ENCODE measurements at regions not wholly inside any gene's neighbourhood (a gene's known extent, or its start where the extent isn't known, plus 50 kb on each side); places are given as distances from the start of the nearest gene placed in this dataset.

- Histone ChIP-seq H3K36me3 (no peaks in the 10 kb centered on the region), H3K27ac (peak overlapping the region; percentile 46), H3K27me3 (no peaks in the 10 kb centered on the region), H3K4me3 (no peak overlapping the region), H3K9me3 (no peaks in the 10 kb centered on the region), H3K4me1 (peaks cover 15% of the 10 kb centered on the region)
- WGBS: 33% methylated on average over 9 of the region's 9 CpGs
- DNase-seq (ENCODE audit: low spot score in 2 of 2): peak in 1 of 2 donors; percentile 89
- TF ChIP-seq CTCF (IDR thresholded peaks at IDR 0.05) (no peak), POLR2AphosphoS5 (IDR thresholded peaks at IDR 0.05) (peak in 1 of 3 donors; percentile 46)
Observed at GRCh38 chr3:23685541-23686258, 120.1 kb upstream of the UBE2E1 start.

GRCh38 chr3:23686519-23686918 lies 119.2 kb upstream of the UBE2E1 start:
- H3K4me1 ChIP-seq: peaks cover 15% of the 10 kb centered on the region
- no peaks in the 10 kb centered on the region for H3K36me3 ChIP-seq
- whole genome bisulfite sequencing: 90% methylated on average over 3 of the region's 3 CpGs
- no peak for DNase-seq (ENCODE audit: low spot score in 2 of 2)
- H3K27ac ChIP-seq: no peak overlapping the region
- TF ChIP-seq POLR2A (IDR thresholded peaks at IDR 0.05): no peak
- TF ChIP-seq CTCF (IDR thresholded peaks at IDR 0.05): no peak
- TF ChIP-seq EP300 (IDR thresholded peaks at IDR 0.05): no peak
- no peak for TF ChIP-seq POLR2AphosphoS5 (IDR thresholded peaks at IDR 0.05)
- no peaks in the 10 kb centered on the region for H3K9me3 ChIP-seq
- no peaks in the 10 kb centered on the region for H3K27me3 ChIP-seq
- H3K4me3 ChIP-seq: no peak overlapping the region

- DNase-seq (ENCODE audit: low spot score in 2 of 2): no peak
- Histone ChIP-seq H3K36me3 (no peaks in the 10 kb centered on the region), H3K27ac (no peak overlapping the region), H3K4me3 (no peak overlapping the region), H3K27me3 (no peaks in the 10 kb centered on the region), H3K4me1 (peaks cover 6% of the 10 kb centered on the region), H3K9me3 (no peaks in the 10 kb centered on the region)
- TF ChIP-seq POLR2A (IDR thresholded peaks at IDR 0.05): no peak
- no peak for TF ChIP-seq CTCF (IDR thresholded peaks at IDR 0.05)
- no peak for TF ChIP-seq POLR2AphosphoS5 (IDR thresholded peaks at IDR 0.05)
- WGBS: 97% methylated on average over 5 of the region's 5 CpGs
Observed at GRCh38 chr3:23691357-23691895, 114.3 kb upstream of the UBE2E1 start.

DNA sequence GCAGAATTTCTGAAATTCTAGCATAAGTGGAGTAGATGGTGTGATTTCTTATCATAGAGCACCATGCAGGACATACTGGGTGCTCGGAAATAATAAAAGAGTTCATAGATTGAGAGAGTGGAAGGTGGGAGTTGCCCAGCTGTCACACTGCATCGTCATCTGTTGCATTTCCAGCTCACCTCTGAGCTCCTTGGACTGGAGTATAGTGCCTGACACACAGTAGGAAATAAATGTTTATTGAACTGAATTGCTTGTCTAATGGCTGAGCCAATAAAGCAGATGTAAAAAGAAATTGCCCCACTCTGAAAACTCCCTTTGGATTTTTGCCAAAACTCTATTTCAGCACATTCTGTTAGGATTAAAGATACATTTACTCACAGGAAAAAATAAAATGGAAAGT lies 108.9 kb upstream of the UBE2E1 start:
- H3K9me3 ChIP-seq: no peaks in the 10 kb centered on the region
- no peak overlapping the region for H3K4me3 ChIP-seq
- no peaks in the 10 kb centered on the region for H3K4me1 ChIP-seq
- 86% methylated on average over 2 of the region's 2 CpGs for WGBS
- no peaks in the 10 kb centered on the region for H3K27me3 ChIP-seq
- H3K36me3 ChIP-seq: no peaks in the 10 kb centered on the region
- H3K27ac ChIP-seq: no peak overlapping the region
- TF ChIP-seq CTCF (IDR thresholded peaks at IDR 0.05) (no peak), POLR2A (IDR thresholded peaks at IDR 0.05) (no peak), POLR2AphosphoS5 (IDR thresholded peaks at IDR 0.05) (no peak), EP300 (IDR thresholded peaks at IDR 0.05) (no peak)
- no peak for DNase-seq (ENCODE audit: low spot score in 2 of 2)

DNA sequence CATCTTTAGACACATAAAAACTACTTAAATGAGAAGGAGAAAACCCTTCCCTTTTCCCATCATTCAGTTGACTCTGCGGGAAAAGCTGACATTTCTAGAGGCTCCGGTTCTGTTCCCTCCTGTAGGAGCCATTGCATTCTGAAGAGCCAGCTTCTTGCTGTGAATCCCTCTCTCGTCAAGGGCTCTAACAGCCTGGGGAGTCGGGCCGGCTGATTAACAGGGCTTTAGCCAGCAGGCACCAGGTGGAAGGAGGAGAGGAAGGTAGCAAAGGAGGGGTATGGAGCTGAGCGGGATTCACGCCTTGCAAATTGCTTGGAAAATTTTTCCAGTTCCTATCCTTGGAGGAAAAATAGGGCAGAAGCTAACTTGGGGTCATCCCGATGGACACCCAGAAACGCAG lies 108.3 kb upstream of the UBE2E1 start:
- Histone ChIP-seq H3K4me3 (no peak overlapping the region), H3K4me1 (no peaks in the 10 kb centered on the region)
- WGBS: 67% methylated on average over 9 of the region's 9 CpGs

More for the DNA sequence above, 108.3 kb upstream of the UBE2E1 start:
- Histone ChIP-seq H3K36me3 (no peaks in the 10 kb centered on the region), H3K9me3 (no peaks in the 10 kb centered on the region), H3K27ac (no peak overlapping the region), H3K27me3 (no peaks in the 10 kb centered on the region)
- no peak for DNase-seq (ENCODE audit: low spot score in 2 of 2)
- TF ChIP-seq POLR2A (IDR thresholded peaks at IDR 0.05) (no peak), EP300 (IDR thresholded peaks at IDR 0.05) (no peak), POLR2AphosphoS5 (IDR thresholded peaks at IDR 0.05) (no peak), CTCF (IDR thresholded peaks at IDR 0.05) (no peak)

Data from suprapubic skin (tissue), 4 donors.